ENCODE measurements at regions not wholly inside any gene's neighbourhood (a gene's known extent, or its start where the extent isn't known, plus 50 kb on each side); places are given as distances from the start of the nearest gene placed in this dataset.

DNA sequence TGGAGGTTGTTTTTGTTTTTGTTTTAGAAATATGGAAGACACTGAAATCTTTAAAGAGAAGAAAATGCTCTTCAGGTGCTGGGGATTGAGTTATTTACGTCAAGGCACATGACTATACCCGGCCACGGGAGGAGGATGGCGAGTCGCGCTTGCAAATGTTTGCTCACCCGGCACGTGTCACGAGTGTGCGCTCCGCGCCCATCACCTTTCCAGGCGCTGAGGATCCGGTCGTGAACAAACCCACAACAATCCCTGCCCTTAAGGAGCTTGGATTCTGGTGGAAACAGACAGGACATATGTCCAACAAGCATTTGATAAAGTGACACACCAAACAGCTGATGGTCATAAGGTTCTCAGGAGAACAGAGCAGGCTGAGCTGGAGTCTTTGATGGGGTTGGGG lies 715.5 kb downstream of the BRD1 start:
- Histone ChIP-seq H3K4me3 (no peak overlapping the region), H3K27ac (no peak overlapping the region)
- no peak for DNase-seq (ENCODE audit: low spot score)
- no peak for TF ChIP-seq CTCF (IDR thresholded peaks at IDR 0.05)

- DNase-seq (ENCODE audit: low spot score): no peak
- no peak for TF ChIP-seq CTCF (IDR thresholded peaks at IDR 0.05)
These were observed 716.6 kb downstream of the BRD1 start for GRCh38 chr22:49111085-49111484.

GRCh38 chr22:49108636-49109315 lies 718.9 kb downstream of the BRD1 start:
- H3K27ac ChIP-seq: no peak overlapping the region
- DNase-seq (ENCODE audit: low spot score): no peak
- no peak overlapping the region for H3K4me3 ChIP-seq
- TF ChIP-seq CTCF (IDR thresholded peaks at IDR 0.05): no peak

More at GRCh38 chr22:49111085-49111484, 716.6 kb downstream of the BRD1 start:
- Histone ChIP-seq H3K4me3 (no peak overlapping the region), H3K27ac (no peak overlapping the region)

- no peak for TF ChIP-seq CTCF (IDR thresholded peaks at IDR 0.05)
- no peak overlapping the region for H3K27ac ChIP-seq
- no peak overlapping the region for H3K4me3 ChIP-seq
- no peak for DNase-seq (ENCODE audit: low spot score)
These were observed 719.6 kb downstream of the BRD1 start for GRCh38 chr22:49107961-49108530.

GRCh38 chr22:49107561-49107960 lies 720.1 kb downstream of the BRD1 start:
- no peak overlapping the region for H3K27ac ChIP-seq
- no peak for DNase-seq (ENCODE audit: low spot score)
- no peak for TF ChIP-seq CTCF (IDR thresholded peaks at IDR 0.05)
- H3K4me3 ChIP-seq: no peak overlapping the region

DNA sequence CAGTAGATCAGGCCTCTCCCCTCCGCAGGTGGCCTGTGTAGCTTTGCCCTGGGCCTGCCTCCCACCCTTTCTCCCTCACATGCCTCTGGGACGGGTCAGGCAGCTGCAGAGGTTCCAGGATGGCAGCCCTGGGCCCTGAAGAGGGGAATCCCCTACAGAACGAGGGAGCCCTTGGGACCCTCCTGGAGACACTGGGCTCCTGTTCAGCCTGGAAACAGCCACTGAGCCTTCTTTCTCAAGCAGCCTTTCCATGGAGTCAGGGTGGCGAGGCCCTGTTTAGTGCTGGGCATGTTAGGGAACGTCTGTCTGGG lies 720.9 kb downstream of the BRD1 start:
- no peak overlapping the region for H3K27ac ChIP-seq
- DNase-seq (ENCODE audit: low spot score): no peak
- H3K4me3 ChIP-seq: no peak overlapping the region
- no peak for TF ChIP-seq CTCF (IDR thresholded peaks at IDR 0.05)

GRCh38 chr22:49106096-49106841 lies 721.4 kb downstream of the BRD1 start:
- H3K4me3 ChIP-seq: no peak overlapping the region
- H3K27ac ChIP-seq: no peak overlapping the region
- TF ChIP-seq CTCF (IDR thresholded peaks at IDR 0.05): no peak
- no peak for DNase-seq (ENCODE audit: low spot score)
